Peyer's patch (tissue), 4 donors: ENCODE measurements at regions not wholly inside any gene's neighbourhood (a gene's known extent, or its start where the extent isn't known, plus 50 kb on each side); places are given as distances from the start of the nearest gene placed in this dataset.

Source experiments
- CTCF ChIP-seq, 6 experiments: fragments of 450-650 bp in 4 of 6; fragments of 200-600 bp in 2 of 6; sonication (generic) in 1 of 6; IDR thresholded peaks; one replicate each; pipeline ENCODE4 v1.5.1; 2017 to 2019; ENCODE audit warnings: antibody characterized with exemption in 6 of 6, mild to moderate bottlenecking in 3 of 6, moderate library complexity in 1 of 6
- POLR2A ChIP-seq, 2 donors: fragments of 450-650 bp; IDR thresholded peaks; one replicate each; pipeline ENCODE4 v1.5.1; 2017; ENCODE audit warnings: antibody characterized with exemption in 2 of 2, mild to moderate bottlenecking in 2 of 2, moderate library complexity in 2 of 2

GRCh38 chr5:145393426-145393825 is 441.7 kb downstream of the PRELID2 start:
- TF ChIP-seq CTCF (IDR thresholded peaks at IDR 0.05) (no peak), POLR2A (IDR thresholded peaks at IDR 0.05) (no peak)
